ENCODE measurements at regions not wholly inside any gene's neighbourhood (a gene's known extent, or its start where the extent isn't known, plus 50 kb on each side); places are given as distances from the start of the nearest gene placed in this dataset.

DNA sequence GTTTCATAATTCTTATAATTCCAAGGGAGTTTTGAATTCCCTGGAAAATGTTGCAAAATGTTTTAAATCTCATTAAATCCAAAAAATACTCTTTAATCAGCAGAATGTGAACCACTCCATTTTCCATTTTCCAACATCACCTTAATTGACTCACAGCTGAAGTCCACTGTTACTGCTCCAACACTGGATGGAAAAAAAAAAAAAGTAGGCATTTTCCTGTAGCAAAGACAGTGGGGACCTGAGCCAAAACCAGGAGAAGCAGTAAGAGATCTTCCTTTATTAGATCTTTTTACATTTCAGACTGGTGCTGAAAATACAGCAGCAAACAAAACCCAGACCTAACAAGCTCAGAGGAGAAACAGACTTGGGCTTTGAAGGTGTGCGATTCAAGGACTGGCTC is 62.4 kb upstream of the SPATS2L start:
- H3K27me3 ChIP-seq (replicated peaks; ENCODE audit: control insufficient read depth, insufficient read depth, low read length) = no peaks in the 10 kb centered on the region
- peaks cover 11% of the 10 kb centered on the region for H3K4me1 ChIP-seq (ENCODE audit: control insufficient read depth, insufficient read depth, low read length)
- no peak overlapping the region for H3K4me3 ChIP-seq (ENCODE audit: low read length)
- H3K36me3 ChIP-seq (ENCODE audit: control insufficient read depth, insufficient read depth, low read length, severe bottlenecking) = no peaks in the 10 kb centered on the region
- no peaks in the 10 kb centered on the region for H3K9me3 ChIP-seq (ENCODE audit: control insufficient read depth, low read length)
- no peak overlapping the region for H3K9ac ChIP-seq (ENCODE audit: low read length)
- DNase-seq (ENCODE audit: low read depth) = no peak

DNA sequence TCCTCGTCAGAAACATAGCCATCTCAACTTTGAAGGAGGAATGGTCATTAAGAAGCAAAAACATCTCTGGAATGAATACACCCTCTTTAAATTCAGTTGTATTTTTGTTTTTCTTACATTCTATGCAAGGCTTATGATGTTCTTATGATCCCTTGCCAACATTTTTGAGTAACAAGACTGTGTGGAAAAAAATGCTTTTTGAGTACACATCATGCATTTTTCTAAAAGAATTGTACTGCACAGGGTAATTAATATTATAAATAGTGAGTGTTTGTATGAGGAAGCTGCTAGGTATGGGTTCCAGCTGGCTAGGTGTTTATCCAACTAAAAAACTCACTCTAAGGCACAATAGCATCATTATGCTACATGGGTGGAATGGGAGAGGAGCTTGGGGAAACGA is 59.0 kb upstream of the SPATS2L start:
- H3K27me3 ChIP-seq (replicated peaks; ENCODE audit: control insufficient read depth, insufficient read depth, low read length) = no peaks in the 10 kb centered on the region

GRCh38 chr2:200252265-200253067 is 54.0 kb upstream of the SPATS2L start:
- DNase-seq (ENCODE audit: low read depth) = peak; percentile 86
- no peaks in the 10 kb centered on the region for H3K9me3 ChIP-seq (ENCODE audit: control insufficient read depth, low read length)
- H3K4me3 ChIP-seq (ENCODE audit: low read length) = peak overlapping the region; percentile 59
- H3K27me3 ChIP-seq (replicated peaks; ENCODE audit: control insufficient read depth, insufficient read depth, low read length) = no peaks in the 10 kb centered on the region
- H3K4me1 ChIP-seq (ENCODE audit: control insufficient read depth, insufficient read depth, low read length) = peaks cover 24% of the 10 kb centered on the region
- H3K36me3 ChIP-seq (ENCODE audit: control insufficient read depth, insufficient read depth, low read length, severe bottlenecking) = no peaks in the 10 kb centered on the region
- no peak overlapping the region for H3K9ac ChIP-seq (ENCODE audit: low read length)

More for the DNA sequence above, 59.0 kb upstream of the SPATS2L start:
- no peak overlapping the region for H3K4me3 ChIP-seq (ENCODE audit: low read length)
- no peaks in the 10 kb centered on the region for H3K9me3 ChIP-seq (ENCODE audit: control insufficient read depth, low read length)
- H3K4me1 ChIP-seq (ENCODE audit: control insufficient read depth, insufficient read depth, low read length) = peaks cover 12% of the 10 kb centered on the region
- no peak overlapping the region for H3K9ac ChIP-seq (ENCODE audit: low read length)
- no peaks in the 10 kb centered on the region for H3K36me3 ChIP-seq (ENCODE audit: control insufficient read depth, insufficient read depth, low read length, severe bottlenecking)
- DNase-seq (ENCODE audit: low read depth) = peak; percentile 79

GRCh38 chr2:200253639-200254038 is 52.9 kb upstream of the SPATS2L start:
- Histone ChIP-seq H3K36me3 (ENCODE audit: control insufficient read depth, insufficient read depth, low read length, severe bottlenecking) (no peaks in the 10 kb centered on the region), H3K4me1 (ENCODE audit: control insufficient read depth, insufficient read depth, low read length) (peaks cover 22% of the 10 kb centered on the region), H3K9me3 (ENCODE audit: control insufficient read depth, low read length) (no peaks in the 10 kb centered on the region), H3K4me3 (ENCODE audit: low read length) (no peak overlapping the region), H3K27me3 (replicated peaks; ENCODE audit: control insufficient read depth, insufficient read depth, low read length) (no peaks in the 10 kb centered on the region), H3K9ac (ENCODE audit: low read length) (no peak overlapping the region)
- peak; percentile 38 for DNase-seq (ENCODE audit: low read depth)

GRCh38 chr2:200254773-200255172 is 51.7 kb upstream of the SPATS2L start:
- Histone ChIP-seq H3K36me3 (ENCODE audit: control insufficient read depth, insufficient read depth, low read length, severe bottlenecking) (no peaks in the 10 kb centered on the region), H3K9ac (ENCODE audit: low read length) (no peak overlapping the region), H3K27me3 (replicated peaks; ENCODE audit: control insufficient read depth, insufficient read depth, low read length) (no peaks in the 10 kb centered on the region), H3K4me3 (ENCODE audit: low read length) (no peak overlapping the region), H3K4me1 (ENCODE audit: control insufficient read depth, insufficient read depth, low read length) (peaks cover 22% of the 10 kb centered on the region), H3K9me3 (ENCODE audit: control insufficient read depth, low read length) (no peaks in the 10 kb centered on the region)
- DNase-seq (ENCODE audit: low read depth) = no peak

DNA sequence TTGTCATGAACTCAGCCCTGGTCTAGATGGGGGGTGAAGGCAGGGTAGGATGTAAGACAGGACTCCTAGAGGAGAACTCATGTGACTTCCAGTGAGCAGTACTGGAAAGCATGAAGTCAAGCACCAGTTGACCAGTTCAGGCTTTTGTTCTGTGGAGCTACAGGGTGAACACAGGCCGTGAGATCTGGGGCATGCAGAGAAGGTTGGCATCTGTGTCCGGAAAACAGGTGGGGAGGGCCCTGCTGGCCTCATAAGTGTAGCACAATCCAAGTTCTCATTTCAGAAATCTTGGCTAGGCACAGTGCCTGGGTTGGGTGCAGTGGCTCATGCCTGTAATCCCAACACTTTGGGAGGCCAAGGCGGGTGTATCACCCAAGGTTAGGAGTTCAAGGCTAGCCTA is 50.9 kb upstream of the SPATS2L start:
- DNase-seq (ENCODE audit: low read depth) = no peak
- Histone ChIP-seq H3K9ac (ENCODE audit: low read length) (no peak overlapping the region), H3K4me3 (ENCODE audit: low read length) (no peak overlapping the region), H3K27me3 (replicated peaks; ENCODE audit: control insufficient read depth, insufficient read depth, low read length) (no peaks in the 10 kb centered on the region), H3K36me3 (ENCODE audit: control insufficient read depth, insufficient read depth, low read length, severe bottlenecking) (no peaks in the 10 kb centered on the region), H3K9me3 (ENCODE audit: control insufficient read depth, low read length) (no peaks in the 10 kb centered on the region), H3K4me1 (ENCODE audit: control insufficient read depth, insufficient read depth, low read length) (peaks cover 22% of the 10 kb centered on the region)
